Effector memory CD4-positive, alpha-beta T cell (primary cell): ENCODE measurements at regions not wholly inside any gene's neighbourhood (a gene's known extent, or its start where the extent isn't known, plus 50 kb on each side); places are given as distances from the start of the nearest gene placed in this dataset.

ENCODE experiments used
- DNase-seq, 3 donors: peaks; one replicate each; pipeline ENCODE4 v3.0.0-alpha.2; 2020
- H3K27ac ChIP-seq: 2 replicates; pipeline ENCODE4 v1.7.0; 2013; ENCODE audit warnings: mild to moderate bottlenecking, low read length, moderate library complexity; ENCODE audit not compliant: insufficient read depth, poor library complexity, severe bottlenecking
- H3K27me3 ChIP-seq: replicated peaks from 2 replicates; pipeline ENCODE4 v1.7.0; 2013; ENCODE audit warnings: mild to moderate bottlenecking, low read length; ENCODE audit not compliant: insufficient read depth, control insufficient read depth, poor library complexity, severe bottlenecking
- H3K36me3 ChIP-seq: 2 replicates; pipeline ENCODE4 v1.7.0; 2013; ENCODE audit warnings: mild to moderate bottlenecking, low read length, moderate library complexity; ENCODE audit not compliant: control insufficient read depth, insufficient read depth
- H3K4me1 ChIP-seq: 2 replicates; pipeline ENCODE4 v1.7.0; 2013; ENCODE audit warnings: low read length, mild to moderate bottlenecking; ENCODE audit not compliant: control insufficient read depth, insufficient read depth, poor library complexity, severe bottlenecking
- H3K4me3 ChIP-seq: 2 replicates; pipeline ENCODE4 v1.7.0; 2013; ENCODE audit warnings: low read length, low read depth, mild to moderate bottlenecking; ENCODE audit not compliant: insufficient read depth, poor library complexity, severe bottlenecking
- H3K9me3 ChIP-seq: 2 replicates; pipeline ENCODE4 v1.7.0; 2013; ENCODE audit warnings: mild to moderate bottlenecking, low read length, moderate library complexity; ENCODE audit not compliant: control insufficient read depth

DNA sequence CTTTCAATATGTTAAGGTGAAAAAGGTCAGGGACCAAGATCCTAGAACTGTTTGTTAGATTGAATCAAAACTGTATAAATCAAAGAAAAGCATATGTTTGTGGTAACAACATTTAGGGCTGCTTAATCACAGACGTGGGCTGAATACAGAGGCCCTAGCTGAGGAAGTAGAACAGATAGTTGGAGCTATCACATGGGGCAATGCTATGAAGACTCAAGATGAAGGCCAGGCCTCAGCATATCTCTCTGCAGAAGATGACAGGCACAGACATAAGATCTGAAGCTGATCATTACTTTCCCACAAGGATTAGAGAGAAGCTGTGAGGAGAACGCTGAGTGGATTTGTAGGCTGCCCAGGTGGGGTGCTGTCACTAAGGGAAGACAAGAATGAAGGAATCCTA lies 158.6 kb upstream of the CARD18 start:
- no peak for DNase-seq
- Histone ChIP-seq H3K9me3 (no peaks in the 10 kb centered on the region), H3K36me3 (no peaks in the 10 kb centered on the region), H3K4me1 (no peaks in the 10 kb centered on the region), H3K4me3 (no peak overlapping the region), H3K27me3 (no peaks in the 10 kb centered on the region), H3K27ac (no peak overlapping the region)

DNA sequence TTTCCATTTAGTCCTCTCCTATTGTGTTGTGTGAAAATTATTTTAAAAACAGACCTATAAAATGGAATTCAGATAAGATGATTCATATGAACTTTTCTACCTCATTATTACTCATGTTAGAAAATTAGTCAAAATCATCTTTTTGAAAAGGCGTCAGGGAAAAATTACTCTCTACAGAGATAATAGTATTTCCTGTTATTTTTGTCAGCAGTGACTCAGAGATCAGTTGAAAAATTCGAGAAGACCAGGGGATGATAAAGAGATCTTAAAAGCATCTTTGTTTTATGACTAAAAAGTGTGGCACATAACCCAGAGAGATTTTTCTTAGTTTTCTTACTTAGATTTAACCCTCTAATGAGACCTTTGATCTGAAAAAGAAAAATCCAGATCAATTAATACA lies 157.9 kb upstream of the CARD18 start:
- H3K4me3 ChIP-seq, result no peak overlapping the region
- H3K9me3 ChIP-seq, result no peaks in the 10 kb centered on the region
- no peak overlapping the region for H3K27ac ChIP-seq
- no peaks in the 10 kb centered on the region for H3K36me3 ChIP-seq
- no peaks in the 10 kb centered on the region for H3K27me3 ChIP-seq
- DNase-seq, result no peak
- H3K4me1 ChIP-seq, result no peaks in the 10 kb centered on the region

DNA sequence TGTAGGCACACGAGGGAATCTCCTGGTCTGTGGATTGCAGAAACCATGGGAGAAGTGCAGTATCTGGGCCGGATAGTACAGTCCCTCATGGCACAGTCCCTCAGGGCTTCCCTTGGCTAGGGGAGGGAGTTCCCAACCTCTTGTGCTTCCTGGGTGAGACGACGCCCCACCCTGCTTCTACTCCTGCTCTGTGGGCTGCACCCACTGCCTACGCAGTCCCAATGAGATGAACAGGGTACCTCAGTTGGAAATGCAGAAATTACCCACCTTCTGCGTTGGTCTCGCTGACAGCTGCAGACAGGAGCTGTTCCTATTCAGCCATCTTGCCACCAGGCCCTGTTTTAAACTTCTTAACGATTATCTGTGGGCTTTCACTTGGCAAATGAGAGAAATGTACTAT lies 157.2 kb upstream of the CARD18 start:
- Histone ChIP-seq H3K36me3 (no peaks in the 10 kb centered on the region), H3K9me3 (no peaks in the 10 kb centered on the region), H3K27ac (no peak overlapping the region), H3K4me1 (no peaks in the 10 kb centered on the region), H3K4me3 (no peak overlapping the region), H3K27me3 (no peaks in the 10 kb centered on the region)
- no peak for DNase-seq

DNA sequence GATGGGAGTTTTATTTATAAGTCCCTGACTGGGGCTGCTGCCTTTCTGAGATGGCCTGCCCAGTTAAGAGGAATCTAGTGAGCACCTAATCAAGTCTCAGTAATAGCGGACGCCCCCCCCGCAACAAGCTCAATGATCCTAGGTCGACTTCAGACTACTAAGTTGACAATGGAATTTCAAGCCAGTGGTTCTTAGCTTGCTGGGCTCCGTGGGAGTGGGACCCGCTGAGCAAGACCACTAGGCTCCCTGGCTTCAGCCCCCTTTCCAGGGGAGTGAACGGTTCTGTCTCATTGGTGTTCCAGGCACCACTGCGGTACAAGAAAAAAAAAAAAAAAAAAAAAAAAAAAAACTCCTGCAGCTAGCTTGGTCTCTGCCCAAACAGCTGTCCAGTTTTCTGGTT lies 156.8 kb upstream of the CARD18 start:
- no peak overlapping the region for H3K4me3 ChIP-seq
- H3K27me3 ChIP-seq, result no peaks in the 10 kb centered on the region
- DNase-seq, result no peak
- H3K9me3 ChIP-seq, result no peaks in the 10 kb centered on the region
- H3K27ac ChIP-seq, result no peak overlapping the region
- no peaks in the 10 kb centered on the region for H3K4me1 ChIP-seq
- H3K36me3 ChIP-seq, result no peaks in the 10 kb centered on the region

DNA sequence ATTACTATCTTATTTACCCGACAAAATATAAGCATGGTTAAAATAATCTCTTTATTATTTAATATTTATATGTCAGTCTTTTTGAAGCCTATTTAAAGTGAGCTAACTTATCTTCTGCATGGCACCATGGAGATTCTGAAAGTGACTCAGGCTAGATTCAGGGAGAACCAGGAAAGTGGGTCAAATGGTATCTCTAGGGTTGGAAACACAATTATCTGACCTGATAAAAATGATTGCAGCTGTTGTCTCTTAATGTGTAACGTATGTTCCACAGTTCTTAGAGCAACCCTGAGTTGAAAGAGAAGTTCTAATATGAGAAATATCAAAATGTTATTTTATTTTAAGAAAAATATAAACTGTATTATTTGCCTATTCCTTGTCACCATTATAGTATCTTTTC lies 143.1 kb upstream of the CARD18 start:
- no peak for DNase-seq
- no peaks in the 10 kb centered on the region for H3K4me1 ChIP-seq
- no peak overlapping the region for H3K27ac ChIP-seq
- no peaks in the 10 kb centered on the region for H3K36me3 ChIP-seq
- H3K27me3 ChIP-seq, result no peaks in the 10 kb centered on the region
- no peaks in the 10 kb centered on the region for H3K9me3 ChIP-seq
- no peak overlapping the region for H3K4me3 ChIP-seq

DNA sequence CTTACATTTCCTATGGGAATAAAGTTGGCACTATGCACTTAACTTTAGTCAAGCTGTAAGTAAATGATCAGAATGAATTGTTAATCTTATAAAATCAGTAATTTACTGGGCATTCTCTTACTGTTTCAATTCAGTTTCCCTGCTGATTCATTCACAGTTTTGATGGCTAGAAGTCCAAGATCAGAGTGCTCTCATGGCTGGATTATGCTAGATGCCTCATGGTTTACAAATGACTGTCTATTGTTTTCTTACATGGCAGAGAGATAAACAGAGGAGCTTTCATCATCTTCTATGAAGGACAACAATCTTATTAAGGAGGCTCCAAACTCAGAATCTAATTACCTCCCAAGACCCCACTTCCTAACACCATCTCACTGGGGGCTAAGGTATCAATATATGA lies 135.1 kb upstream of the CARD18 start:
- DNase-seq, result no peak
- no peaks in the 10 kb centered on the region for H3K4me1 ChIP-seq
- no peaks in the 10 kb centered on the region for H3K27me3 ChIP-seq
- H3K9me3 ChIP-seq, result no peaks in the 10 kb centered on the region
- H3K4me3 ChIP-seq, result no peak overlapping the region
- no peaks in the 10 kb centered on the region for H3K36me3 ChIP-seq
- H3K27ac ChIP-seq, result no peak overlapping the region

DNA sequence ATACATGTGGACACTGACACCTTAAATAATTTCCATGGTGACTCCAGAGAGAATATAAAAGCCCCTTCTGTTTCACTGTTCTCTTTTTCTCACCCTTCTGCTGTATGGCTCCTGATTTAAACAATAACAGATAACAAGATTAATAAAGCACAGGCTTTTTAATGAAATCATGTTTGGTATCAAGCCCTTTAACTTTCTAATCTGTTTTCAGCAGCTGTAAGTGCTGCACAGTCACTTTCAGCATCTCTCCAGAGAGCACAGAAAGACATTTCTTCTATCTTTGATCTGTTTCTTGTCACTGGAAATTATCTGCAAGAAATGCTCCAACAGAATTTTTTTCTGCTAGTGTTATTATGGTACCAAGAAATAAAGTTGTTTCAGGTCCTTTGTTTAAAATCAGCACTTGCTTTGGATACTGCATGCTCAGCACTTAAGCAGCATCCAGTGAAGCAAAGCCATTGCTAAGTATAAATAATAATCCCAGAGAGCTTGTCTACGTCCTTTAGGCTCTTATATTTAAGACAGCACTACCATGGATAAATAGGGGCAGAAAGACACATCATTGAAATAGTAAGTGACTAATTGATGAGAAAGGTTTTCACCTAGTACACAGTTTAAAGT lies 134.2 kb upstream of the CARD18 start:
- H3K36me3 ChIP-seq, result no peaks in the 10 kb centered on the region
- DNase-seq, result no peak
- no peak overlapping the region for H3K4me3 ChIP-seq
- H3K27me3 ChIP-seq, result no peaks in the 10 kb centered on the region
- no peaks in the 10 kb centered on the region for H3K4me1 ChIP-seq
- H3K9me3 ChIP-seq, result no peaks in the 10 kb centered on the region
- H3K27ac ChIP-seq, result no peak overlapping the region

DNA sequence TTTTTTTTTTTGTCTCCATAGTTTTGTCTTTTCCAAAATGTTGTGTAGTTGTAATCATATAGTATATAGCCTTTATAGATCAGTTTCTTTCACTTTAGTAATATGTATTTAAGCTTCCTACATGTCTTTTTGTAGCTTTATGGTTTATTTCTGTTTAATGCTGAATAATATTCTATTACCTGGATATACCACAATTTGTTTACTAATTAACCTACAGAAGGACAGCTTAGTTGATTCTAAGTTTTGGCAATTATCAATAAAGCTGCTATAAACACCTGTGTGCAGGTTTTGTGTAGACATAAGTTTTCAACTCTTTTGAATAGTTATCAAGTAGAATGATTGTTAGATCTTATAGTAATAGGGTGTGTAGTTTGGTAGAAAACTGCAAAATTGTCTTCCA lies 130.3 kb upstream of the CARD18 start:
- Histone ChIP-seq H3K27me3 (no peaks in the 10 kb centered on the region), H3K9me3 (no peaks in the 10 kb centered on the region), H3K27ac (no peak overlapping the region), H3K4me3 (no peak overlapping the region), H3K36me3 (no peaks in the 10 kb centered on the region), H3K4me1 (no peaks in the 10 kb centered on the region)
- no peak for DNase-seq

DNA sequence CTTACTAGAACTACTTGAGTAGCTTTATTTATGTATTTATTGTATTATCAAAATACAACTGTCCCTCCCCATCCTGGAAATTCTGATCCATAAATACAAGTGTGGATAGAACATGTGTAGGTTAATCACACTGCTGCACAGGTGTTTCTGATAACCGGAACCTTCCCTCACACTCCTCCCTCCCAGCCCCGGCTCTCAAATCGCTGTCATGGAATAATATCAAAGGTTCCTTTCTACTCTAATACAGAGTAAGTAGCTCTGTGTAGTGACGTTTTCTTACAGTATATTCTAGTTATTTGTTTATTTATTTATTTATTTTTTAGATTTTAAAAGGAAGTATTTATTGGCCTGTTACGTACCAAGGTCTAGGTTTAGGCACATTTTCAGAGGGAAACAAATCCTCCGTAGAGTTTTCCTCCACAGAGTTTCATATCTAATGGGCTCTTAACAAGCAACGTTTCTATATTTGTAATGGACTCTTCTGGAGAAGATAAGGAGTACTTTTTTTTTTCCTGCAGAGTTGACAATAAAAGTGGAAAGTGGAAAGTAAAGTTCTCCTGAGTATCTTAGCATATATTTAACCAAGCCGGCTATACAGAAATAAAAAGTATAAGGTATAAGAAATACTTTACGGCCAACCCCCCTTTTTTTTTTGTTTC lies 129.0 kb upstream of the CARD18 start:
- no peaks in the 10 kb centered on the region for H3K9me3 ChIP-seq
- H3K4me1 ChIP-seq, result no peaks in the 10 kb centered on the region
- no peak for DNase-seq
- no peaks in the 10 kb centered on the region for H3K27me3 ChIP-seq
- H3K4me3 ChIP-seq, result no peak overlapping the region
- H3K36me3 ChIP-seq, result no peaks in the 10 kb centered on the region
- no peak overlapping the region for H3K27ac ChIP-seq

DNA sequence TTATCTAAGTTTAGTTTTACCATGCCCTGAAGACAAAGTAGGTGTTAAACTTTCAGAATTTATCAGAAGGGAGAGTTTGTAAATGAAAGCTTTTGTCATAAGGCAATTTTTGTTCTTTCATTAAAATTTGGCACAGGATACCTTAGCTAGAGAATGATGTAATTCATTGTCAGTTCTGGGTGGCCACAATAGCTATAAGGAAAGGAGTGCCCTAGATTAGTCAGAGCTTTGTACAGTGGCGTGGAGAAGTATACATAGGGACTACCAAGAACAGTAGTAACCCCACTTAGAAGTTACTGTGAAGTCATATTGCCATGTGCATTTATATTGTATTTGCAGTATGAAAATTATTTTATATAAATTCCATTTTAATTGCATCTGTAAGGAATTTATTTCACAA lies 126.3 kb upstream of the CARD18 start:
- no peak overlapping the region for H3K27ac ChIP-seq
- H3K36me3 ChIP-seq, result no peaks in the 10 kb centered on the region
- no peak overlapping the region for H3K4me3 ChIP-seq
- H3K4me1 ChIP-seq, result no peaks in the 10 kb centered on the region
- no peaks in the 10 kb centered on the region for H3K27me3 ChIP-seq
- no peak for DNase-seq
- no peaks in the 10 kb centered on the region for H3K9me3 ChIP-seq
